ENCODE measurements at regions not wholly inside any gene's neighbourhood (a gene's known extent, or its start where the extent isn't known, plus 50 kb on each side); places are given as distances from the start of the nearest gene placed in this dataset.
"Not testable (repeated sequence)": the region's sequence is repeated elsewhere in the genome, so short reads cannot be mapped to it uniquely, and the experiment has no call there.

DNA sequence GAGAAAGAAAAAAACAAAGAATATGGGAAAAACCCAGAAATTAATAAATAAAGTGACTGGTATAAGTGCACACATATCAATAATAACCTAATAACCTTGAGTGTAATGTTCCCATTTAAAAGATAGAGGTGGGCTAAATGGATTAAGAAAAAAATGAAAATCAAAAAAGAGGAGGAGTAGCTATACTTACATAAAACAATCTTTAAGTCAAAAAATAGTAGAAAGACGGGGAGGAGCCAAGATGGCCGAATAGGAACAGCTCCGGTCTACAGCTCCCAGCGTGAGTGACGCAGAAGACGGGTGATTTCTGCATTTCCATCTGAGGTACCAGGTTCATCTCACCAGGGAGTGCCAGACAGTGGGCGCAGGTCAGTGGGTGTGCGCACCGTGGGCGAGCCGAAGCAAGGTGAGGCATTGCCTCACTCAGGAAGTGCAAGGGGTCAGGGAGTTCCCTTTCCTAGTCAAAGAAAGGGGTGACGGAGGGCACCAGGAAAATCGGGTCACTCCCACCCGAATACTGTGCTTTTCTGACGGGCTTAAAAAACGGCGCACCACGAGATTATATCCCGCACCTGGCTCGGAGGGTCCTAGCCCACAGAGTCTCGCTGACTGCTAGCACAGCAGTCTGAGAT is 279.0 kb downstream of the RPAP3 start:
- TF ChIP-seq CTCF, POLR2A (IDR thresholded peaks at IDR 0.05): not testable (repeated sequence)
